ENCODE measurements at regions not wholly inside any gene's neighbourhood (a gene's known extent, or its start where the extent isn't known, plus 50 kb on each side); places are given as distances from the start of the nearest gene placed in this dataset.
"Not testable (repeated sequence)": the region's sequence is repeated elsewhere in the genome, so short reads cannot be mapped to it uniquely, and the experiment has no call there.

DNA sequence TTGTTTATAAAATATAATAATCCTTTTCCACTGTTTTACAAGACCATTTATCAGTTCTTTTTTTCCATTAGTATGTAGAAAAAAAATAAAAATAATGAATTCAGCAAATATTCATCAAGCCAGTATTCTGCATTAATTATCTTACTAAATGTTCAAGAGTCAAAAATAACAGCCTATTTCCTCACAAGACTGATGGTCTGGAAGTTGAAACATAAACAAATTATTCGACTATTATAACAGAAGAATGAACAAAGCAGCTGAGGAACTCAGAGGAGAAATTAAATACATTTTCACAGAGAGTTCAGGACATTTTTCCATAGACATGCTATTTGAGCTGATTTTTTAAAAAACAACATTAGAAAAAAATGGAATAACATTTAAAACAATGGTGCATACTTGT, 2594.8 kb downstream of the ARAP2 start:
- DNase-seq (ENCODE audit: low spot score), result no peak

DNA sequence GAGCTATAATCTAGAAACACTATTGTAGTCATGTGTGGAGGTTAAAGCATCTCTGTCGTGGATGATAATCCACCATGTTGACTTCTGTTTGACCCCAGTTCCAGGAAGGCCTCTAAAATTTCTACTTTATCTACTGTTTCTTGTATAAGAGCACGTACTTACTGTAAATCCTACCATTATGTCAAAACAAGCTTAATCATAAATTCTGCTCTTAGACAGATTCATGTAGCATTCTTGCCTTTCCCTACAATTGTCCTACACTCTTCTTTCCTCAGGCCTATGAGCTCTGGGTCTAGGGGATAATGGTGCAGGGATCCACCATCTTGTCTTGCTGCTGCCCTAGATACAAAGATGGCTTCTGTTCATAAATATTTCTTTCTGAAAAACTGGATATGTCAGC, 2594.3 kb downstream of the ARAP2 start:
- DNase-seq (ENCODE audit: low spot score), result no peak

DNA sequence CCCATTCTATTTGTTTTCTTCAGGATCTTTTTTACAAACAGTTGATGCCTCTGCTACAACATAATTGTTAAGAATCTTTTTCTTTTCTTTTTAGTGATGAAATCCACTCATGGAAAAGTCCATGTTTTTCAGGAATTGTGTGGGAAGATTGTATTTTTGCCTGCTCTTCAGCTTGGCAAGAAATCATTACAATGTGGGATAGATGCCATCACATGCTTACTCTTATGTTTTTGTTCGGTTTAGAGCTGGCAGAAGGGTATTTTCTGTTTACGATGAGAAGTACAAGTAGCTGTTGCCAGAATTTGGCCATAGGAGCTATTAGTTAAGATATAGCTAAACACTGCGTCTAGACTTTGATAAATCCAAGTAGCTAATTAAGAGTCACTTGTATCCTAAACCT, 2585.3 kb downstream of the ARAP2 start:
- DNase-seq (ENCODE audit: low spot score), result no peak

DNA sequence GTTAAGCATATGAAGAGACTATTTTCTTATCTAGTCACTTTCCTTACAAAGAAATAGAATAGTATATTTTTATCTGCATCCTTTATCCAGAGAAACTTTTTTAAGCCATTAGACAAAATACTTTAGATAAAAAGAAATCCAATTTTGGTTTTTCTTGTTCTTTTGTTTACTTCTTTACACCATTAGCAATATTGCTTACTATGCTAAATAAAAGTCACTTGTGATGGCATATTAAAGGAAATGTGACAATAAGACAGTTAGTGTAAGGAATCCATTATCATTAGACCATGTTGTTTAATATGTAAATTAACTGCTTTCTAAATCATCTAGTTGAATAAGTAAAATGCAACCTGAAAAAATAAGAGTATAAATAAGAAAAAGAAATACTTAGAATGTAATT, 2582.7 kb downstream of the ARAP2 start:
- no peak for DNase-seq (ENCODE audit: low spot score)

DNA sequence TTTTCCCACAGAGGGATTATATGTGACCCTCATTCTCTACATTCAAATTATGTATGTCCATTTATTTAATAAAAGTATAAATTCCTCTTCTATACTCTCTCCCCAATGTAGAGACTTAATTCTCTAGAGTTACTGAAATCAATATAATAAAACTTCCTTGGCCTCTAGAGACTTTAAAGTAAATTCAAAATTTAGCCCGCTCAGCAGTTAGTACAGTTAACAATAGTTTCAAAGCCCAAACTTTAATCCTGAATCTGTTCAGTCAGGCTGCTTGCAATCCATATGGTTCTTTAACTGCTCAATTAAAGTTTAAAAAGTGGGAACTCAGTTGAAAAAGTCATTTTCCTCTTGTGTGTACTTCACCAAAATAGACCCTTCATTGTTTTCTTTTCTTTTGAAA, 2558.4 kb downstream of the ARAP2 start:
- DNase-seq (ENCODE audit: low spot score), result no peak

DNA sequence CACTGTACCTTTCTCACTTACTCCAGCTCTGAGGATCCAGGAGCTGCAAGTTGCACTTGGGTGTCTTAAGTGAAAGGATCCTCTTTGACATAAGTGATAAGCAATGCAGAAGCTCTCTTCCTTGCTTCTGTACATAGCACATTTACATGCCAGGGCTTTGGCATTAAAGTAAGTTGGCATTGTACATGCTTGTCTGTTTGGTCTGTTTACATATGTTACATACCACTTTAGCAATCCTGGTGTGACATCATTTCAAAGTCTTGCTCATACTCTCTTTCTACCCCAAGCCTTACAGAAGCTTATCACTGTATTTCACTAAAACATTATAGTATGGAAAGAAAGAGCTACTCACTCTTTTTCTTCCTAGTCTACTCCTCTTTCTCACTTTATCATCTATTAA, 2548.3 kb downstream of the ARAP2 start:
- DNase-seq (ENCODE audit: low spot score), result no peak

DNA sequence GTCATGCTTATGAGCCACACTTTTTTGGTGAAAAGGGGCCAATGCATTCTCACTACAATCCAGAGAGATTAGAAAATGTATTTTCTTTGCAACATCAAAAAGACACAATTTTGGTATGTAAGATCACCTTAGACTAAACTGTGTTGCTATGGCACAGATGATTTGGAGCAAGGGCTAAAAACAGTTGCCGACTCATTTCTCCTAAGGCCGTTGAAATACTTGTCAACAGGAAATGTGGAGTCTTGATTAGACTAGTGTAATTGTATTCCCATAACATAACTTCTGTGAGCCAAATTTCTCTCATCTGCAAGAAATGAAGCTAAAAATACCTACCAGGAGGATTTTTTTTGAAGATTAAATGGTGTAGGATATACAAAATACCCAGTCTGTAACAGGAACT, 2547.7 kb downstream of the ARAP2 start:
- no peak for DNase-seq (ENCODE audit: low spot score)

DNA sequence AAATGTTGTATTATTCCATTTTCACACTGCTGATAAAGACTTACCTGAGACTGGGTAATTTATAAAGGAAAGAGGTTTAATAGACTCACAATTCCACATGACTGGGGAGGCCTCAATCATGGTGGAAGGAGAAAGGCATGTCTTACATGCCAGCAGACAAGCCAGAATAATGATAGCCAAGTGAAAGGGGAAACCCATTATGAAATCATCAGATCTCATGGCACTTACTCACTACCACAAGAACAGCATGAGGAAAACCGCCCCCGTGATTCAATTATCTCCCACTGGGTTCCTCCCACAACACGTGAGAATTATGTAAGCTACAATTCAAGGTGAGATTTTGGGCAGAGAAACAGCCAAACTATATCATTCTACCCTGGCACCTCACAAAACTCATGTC, 2535.1 kb downstream of the ARAP2 start:
- no peak for DNase-seq (ENCODE audit: low spot score)

DNA sequence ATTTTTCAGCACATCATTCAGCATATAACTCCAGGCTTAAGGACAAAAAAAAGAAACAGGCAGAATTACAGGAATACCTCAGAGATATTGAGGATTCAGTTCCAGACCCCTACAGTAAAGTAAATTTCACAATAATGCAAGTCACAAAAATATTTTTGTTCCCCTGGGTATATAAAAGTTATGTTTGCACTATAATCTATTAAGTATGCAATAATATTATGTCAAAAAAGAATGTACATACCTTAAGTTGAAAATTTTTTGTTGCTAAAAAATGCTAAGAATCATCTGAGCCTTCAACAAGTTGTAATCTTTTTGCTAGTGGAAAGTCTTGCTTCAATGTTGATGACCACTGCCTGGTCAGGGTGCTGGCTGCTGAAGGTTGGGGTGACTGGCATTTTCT, 2532.5 kb downstream of the ARAP2 start:
- DNase-seq (ENCODE audit: low spot score), result no peak

DNA sequence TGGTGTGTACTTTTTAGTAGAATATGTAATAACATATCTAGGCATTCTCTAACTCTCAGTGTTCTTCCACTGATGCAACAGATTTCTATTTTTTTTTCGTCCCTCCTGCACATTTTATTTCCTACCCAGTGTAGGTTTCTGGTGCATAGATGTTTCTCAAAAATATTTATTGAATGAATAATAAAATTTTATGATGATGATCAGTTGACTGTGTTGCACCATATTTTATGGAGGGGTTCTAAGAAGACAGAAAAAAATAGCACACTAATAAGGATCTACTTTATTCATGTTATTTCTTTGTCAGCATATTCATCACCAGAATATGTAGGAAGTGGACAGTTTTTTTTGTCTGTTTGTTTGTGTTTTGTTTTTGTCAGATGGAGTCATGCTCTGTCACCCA, 2529.3 kb downstream of the ARAP2 start:
- DNase-seq (ENCODE audit: low spot score), result no peak

DNA sequence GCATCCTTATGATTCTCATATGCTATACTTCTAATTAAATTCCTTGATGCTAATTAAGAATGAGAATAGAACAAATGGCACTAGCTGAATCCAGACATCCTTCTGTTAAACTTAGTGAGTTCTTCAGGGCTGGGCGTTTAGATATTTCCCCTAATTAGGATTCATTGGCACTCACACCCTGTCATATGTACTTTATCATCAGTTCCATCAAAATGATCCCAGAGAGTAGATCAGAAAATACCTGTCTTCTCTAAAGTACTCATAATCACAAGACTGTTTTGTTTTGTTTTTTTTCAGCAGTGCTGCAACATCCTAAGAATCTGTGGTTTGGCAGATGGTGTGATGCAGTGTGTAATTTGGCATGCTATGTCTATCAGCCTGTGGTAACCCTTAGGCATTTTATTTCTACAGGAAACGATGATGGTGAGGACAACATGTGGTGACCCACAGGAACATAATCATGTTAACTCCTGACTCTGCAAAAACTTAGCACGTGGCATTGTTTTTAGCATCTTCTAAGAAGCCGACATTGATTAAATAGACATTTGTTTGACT, 2528.4 kb downstream of the ARAP2 start:
- peak; percentile 13 for DNase-seq (ENCODE audit: low spot score)

DNA sequence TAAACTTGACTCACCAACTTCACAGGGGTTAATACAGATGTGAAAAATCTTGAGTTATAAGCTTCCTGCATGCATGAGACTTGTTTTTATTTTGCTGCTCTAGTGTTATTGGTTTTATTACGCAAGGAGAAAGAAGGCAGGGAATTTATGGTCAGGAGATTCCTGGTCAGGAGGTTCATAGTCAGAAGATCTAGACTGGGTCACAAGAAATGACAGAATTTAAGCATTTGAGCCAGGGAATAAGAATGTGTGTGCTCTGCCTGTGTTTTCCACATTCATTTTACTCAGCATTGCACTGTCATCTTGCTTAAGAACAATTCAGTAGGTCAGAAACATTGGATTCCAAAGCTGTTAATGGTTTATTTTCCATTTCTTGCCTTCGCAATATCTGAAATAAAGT, 2522.1 kb downstream of the ARAP2 start:
- DNase-seq (ENCODE audit: low spot score), result no peak

DNA sequence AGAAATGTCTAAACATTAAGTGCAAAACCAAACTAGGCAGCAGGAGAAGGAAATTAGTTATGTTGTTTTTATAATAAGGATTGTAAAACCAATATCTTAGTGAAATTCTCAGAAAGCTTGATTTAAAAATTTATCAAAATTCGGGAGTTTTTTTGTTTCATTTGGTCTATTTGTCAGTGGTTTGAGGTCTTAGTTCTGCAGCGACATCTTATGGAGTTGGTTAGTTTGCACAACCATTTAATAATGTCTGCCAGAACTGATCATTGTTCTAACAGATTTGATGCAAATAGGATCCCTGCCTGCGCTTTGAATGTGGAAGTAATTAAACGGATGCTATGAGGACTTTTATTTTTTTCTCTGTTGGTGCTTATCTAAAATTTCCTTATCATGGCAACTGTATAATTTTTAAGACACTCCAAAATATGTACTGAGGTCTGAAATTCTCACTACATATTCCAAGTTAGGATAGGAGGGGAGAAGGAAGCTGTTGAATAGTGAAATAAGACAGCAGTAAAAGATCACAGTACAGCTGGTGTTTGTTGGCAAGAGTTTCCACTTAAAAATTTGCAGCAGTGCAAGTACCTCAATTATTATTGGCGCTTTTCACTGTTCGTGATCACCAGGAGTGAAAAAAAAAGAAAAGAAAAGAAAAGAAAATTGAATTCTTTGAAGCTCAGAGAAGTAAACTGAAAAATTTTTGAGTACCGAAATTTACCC, 2521.4 kb downstream of the ARAP2 start:
- peak; percentile 2 for DNase-seq (ENCODE audit: low spot score)

DNA sequence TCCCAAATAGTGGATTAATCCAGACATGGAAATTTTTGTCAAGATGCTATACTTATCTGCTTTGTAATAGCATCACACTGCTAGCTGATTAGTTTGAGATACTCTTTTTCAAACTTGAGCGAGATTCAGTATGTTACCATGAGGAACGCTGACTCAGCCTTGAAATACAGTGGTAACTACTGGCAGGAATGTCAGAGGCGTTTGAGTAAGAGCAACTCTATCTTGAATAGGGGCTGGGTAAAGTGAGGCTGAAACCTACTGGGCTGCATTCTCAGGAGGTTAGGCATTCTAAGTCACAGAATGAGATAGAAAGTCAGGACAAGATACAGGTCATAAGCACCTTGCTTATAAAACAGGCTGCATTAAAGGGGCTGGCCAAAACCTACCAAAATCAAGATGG, 2519.6 kb downstream of the ARAP2 start:
- no peak for DNase-seq (ENCODE audit: low spot score)

DNA sequence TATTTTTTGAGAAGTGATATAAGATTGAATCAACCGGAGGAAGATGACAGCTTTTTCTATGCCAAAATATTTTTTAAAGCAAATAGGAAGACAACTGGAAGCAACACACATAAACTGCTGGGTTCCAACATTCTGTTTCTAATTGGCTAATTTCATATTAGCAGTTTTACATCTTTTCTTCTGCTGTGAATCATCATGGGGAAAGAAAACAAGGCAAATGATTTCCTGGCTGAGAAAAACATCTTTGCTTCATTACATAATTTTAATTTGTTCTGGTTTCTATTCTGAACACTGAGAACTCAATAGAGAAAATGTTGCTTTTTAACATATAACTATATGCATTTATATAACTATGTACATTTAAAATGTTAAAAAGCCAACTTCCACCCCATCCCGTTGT, 2518.5 kb downstream of the ARAP2 start:
- no peak for DNase-seq (ENCODE audit: low spot score)

DNA sequence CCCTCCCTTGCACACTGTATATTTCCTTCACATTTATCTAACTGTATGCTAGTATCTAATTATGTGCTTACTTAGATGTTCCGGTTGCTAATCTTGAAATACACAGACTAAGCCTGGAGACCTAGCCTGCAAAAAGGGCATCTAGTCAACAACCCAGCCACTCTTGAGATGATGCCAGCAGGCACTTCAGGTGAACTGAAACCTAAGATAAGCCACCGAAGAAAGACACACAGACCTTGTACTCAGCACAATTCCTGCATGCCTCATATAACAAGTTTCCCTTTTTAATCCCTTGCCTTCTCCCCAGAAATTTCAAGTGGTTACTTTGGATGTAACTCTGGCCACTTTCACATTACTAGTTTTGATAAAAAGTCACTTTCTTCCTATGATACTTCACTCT, 2506.6 kb downstream of the ARAP2 start:
- no peak for DNase-seq (ENCODE audit: low spot score)

DNA sequence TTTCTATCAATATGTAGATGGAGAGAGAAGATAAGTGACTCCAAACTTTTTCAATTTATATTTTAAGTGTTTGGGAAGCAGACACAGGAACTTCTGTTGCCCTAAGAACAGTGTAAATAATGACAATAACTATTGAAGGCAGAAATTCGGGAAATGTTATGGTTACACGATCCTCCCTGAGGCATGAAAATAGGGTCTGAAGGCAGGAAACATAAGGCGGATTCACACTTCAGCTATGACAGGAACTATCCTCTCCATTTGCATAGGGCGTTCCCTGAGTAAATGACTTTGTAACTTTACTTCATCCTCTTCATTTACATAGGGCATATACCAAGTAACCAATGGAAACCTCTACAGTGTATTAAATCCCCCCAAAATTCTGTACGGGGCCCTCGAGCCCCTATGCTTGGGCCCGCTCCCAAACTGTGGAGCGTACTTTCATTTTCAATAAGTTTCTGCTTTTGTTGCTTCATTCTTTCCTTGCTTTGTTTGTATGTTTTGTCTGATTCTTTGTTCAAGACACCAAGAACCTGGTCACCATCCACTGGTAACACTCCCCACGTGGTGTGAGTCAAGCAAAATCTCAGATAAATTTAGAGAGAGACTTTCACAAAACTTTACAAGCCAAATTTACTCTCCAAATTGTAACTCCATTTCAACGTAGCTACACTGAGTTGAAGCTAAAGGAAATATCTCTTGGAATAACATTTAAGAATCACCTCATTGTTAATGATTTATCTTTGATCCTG, 2504.3 kb downstream of the ARAP2 start:
- DNase-seq (ENCODE audit: low spot score), result no peak

DNA sequence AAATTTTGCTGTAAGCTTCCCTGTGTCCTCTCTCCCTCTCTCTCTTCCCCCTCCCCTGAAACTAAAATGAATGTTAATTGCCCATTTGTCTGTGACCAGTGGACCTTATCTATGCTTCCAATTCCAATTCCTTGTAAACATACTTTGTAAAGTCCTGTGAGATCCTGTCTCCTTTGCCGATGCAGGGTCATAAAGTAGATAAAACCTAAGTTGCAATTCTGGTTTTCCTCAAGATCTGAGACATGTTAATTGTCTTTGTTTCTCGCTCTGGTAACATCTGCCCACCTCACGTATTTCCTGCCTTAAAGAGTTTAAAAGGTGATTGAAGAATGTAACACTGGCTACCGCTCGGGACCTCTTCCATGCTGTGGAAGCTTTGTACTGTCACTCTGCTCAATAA, 2503.4 kb downstream of the ARAP2 start:
- not testable (repeated sequence) for DNase-seq (ENCODE audit: low spot score)

DNA sequence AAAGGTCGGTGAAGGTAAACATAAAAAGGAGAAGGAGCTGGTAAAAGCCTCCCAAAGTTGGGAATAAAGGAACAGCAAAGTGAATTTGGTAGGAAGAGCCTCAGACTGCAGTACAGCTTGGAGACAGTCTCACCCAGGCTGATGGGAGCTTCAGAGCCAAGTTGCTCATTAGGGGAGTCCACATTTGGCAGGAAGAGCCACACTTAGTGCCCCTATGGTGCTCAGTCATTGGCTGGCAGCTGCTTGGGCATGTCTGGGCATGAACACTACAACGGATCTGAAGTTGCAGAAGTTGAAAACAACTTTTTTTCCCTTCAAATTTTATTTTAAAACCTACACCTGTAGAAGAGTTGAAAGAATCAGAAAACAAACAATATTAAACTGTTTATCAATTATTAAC, 2497.3 kb downstream of the ARAP2 start:
- DNase-seq (ENCODE audit: low spot score), result no peak

DNA sequence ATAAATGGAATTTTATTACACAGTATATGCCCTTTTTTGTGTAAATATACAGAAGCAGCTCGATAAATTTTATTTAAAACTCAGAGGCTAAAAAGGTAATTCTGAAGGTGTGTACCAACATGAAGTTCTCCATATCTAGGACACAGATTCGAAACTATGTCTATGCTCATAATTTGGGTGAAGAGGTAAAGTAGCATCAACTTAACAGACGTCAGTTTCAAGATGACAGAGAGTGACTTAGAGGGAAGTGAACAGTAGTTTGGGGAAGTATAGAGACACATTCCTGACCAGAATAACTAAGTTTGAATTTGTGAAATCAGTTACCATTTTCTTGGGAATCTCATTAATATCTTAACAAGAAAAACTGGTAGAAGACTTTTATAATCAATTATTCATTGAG, 2493.3 kb downstream of the ARAP2 start:
- DNase-seq (ENCODE audit: low spot score), result no peak

DNA sequence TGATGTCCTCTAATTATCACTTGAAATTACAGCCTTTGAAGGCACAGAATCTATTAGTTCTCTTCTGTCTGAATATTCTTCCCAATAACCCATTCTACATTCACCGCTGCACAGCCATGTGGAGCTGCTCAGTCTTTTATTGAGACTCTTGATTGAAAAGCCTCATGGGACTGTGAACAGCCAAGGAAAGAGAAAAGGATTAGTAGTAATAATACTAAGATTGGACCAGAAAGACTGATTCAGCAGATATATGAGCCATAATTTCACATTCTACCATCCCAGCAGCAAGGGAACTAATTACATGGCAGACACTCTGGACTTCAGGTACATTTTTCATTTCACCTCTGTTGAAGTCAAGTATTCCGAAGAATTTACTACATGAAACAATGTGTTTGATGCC, 2471.7 kb downstream of the ARAP2 start:
- DNase-seq (ENCODE audit: low spot score), result no peak

DNA sequence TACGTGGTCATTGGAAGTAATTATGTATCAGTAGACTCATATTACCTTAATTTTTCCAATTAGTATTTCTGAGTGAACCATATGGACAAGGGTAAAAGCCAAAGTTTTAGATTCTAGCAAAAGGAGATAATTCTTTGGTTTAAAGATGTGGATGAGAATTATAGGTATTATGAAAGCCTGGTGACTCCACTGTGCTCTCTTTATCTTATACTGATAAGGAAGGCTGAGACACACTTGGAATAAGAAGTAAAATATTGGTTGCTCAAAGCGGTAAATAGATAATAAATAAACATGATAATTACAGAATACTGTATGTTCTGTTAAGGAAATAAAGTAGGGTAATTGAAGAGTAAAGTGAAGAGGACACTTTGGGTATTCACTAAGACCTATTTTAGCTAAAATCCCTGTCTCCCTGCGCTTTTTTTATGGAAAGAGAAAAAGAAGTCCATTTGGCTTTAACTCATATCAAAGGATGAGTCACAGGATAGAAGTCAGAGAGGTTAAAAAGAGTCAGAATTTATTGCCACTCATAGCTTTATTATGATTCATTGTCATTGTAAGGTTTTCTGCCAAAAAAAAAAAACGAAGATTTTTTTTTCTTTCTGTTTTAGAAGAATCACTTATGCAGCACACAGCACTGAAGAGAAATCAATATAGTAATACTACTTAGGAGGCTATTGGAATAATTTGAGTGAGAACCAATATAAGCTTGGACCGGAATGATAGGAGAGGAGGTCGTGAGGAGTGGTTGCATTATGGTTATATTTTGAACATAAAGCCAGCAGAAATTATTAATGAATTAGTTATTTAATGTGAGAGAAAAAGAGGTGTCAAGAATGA, 2463.1 kb downstream of the ARAP2 start:
- peak; percentile 14 for DNase-seq (ENCODE audit: low spot score)

DNA sequence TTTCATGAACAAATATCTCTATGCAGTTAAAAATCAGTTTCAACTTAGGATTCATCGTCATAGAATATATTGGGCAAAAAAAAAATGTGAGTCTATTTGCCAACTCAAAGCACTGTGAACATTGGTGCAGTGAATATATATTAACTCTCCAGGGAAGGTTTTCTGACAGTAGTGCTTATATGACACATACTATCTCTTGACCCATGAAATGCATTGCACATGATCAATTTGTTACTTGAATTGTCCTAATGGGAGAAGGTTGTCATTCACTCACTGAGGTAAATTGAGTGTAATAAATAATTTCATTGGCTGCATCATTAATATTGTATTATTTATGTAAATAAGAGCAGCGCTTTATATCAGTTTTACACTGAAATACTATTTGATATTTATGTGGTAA, 2458.5 kb downstream of the ARAP2 start:
- DNase-seq (ENCODE audit: low spot score), result no peak

All from COLO829 (cell line).